Keratinocyte (primary cell): ENCODE measurements at regions not wholly inside any gene's neighbourhood (a gene's known extent, or its start where the extent isn't known, plus 50 kb on each side); places are given as distances from the start of the nearest gene placed in this dataset.

Experiments
- DNase-seq: peaks from one replicate; pipeline ENCODE4 v3.0.0-alpha.2; 2011; ENCODE audit warnings: low read depth, missing footprints, low spot score
- FAIRE-seq: peaks from 2 replicates; lab custom pipeline; 2011; peaks lifted over from hg19 to GRCh38; lab: Jason Lieb, UNC
- H2AFZ ChIP-seq: 2 replicates; pipeline ENCODE4 v1.6.0; 2012; ENCODE audit warnings: low read length, control low read depth, inconsistent platforms; ENCODE audit not compliant: control insufficient read depth
- H3K27ac ChIP-seq: 2 replicates; pipeline ENCODE4 v1.5.1; 2011; ENCODE audit warnings: low read length; ENCODE audit not compliant: control insufficient read depth, insufficient read depth
- H3K27me3 ChIP-seq: 3 replicates; pipeline ENCODE4 v1.6.0; 2011; ENCODE audit warnings: low read length; ENCODE audit not compliant: control insufficient read depth, insufficient read depth; ENCODE audit errors: extremely low read depth
- H3K36me3 ChIP-seq, 2 experiments: 2 replicates in 1 of 2; 3 replicates in 1 of 2; pipeline ENCODE4 v1.5.1; 2011; ENCODE audit warnings: low read length in 2 of 2, mild to moderate bottlenecking in 1 of 2; ENCODE audit not compliant: control insufficient read depth in 2 of 2, insufficient read depth in 2 of 2; ENCODE audit errors: extremely low read depth in 1 of 2
- H3K4me1 ChIP-seq: 3 replicates; pipeline ENCODE4 v1.5.1; 2011; ENCODE audit warnings: low read length; ENCODE audit not compliant: control insufficient read depth, insufficient read depth; ENCODE audit errors: extremely low read depth
- H3K4me2 ChIP-seq: 3 replicates; pipeline ENCODE4 v1.6.0; 2011; ENCODE audit warnings: low read depth, low read length; ENCODE audit not compliant: control insufficient read depth, insufficient read depth; ENCODE audit errors: extremely low read depth
- H3K4me3 ChIP-seq, 3 experiments: fragments of 200-600 bp in 1 of 3; sonication (generic) in 1 of 3; 2 replicates in 2 of 3; 3 replicates in 1 of 3; pipeline ENCODE4 v1.5.1; 2011 to 2016; ENCODE audit warnings: low read length in 3 of 3, mild to moderate bottlenecking in 3 of 3, control low read depth in 2 of 3, inconsistent platforms in 1 of 3, low read depth in 1 of 3, mixed read lengths in 1 of 3, mixed run types in 1 of 3, moderate library complexity in 1 of 3; ENCODE audit not compliant: control insufficient read depth in 2 of 3, insufficient read depth in 2 of 3; ENCODE audit errors: extremely low read depth in 1 of 3
- H3K79me2 ChIP-seq: 2 replicates; pipeline ENCODE4 v1.6.0; 2012; ENCODE audit warnings: low read length; ENCODE audit not compliant: control insufficient read depth, insufficient read depth
- H3K9ac ChIP-seq: 3 replicates; pipeline ENCODE4 v1.6.0; 2011; ENCODE audit warnings: low read length; ENCODE audit not compliant: control insufficient read depth, insufficient read depth; ENCODE audit errors: extremely low read depth
- H3K9me1 ChIP-seq: 3 replicates; pipeline ENCODE4 v1.6.0; 2011; ENCODE audit warnings: low read length; ENCODE audit not compliant: control insufficient read depth, insufficient read depth; ENCODE audit errors: extremely low read depth
- H3K9me3 ChIP-seq: 2 replicates; pipeline ENCODE4 v1.5.1; 2012; ENCODE audit warnings: low read depth, low read length; ENCODE audit not compliant: control insufficient read depth
- H4K20me1 ChIP-seq: 3 replicates; pipeline ENCODE4 v1.6.0; 2011; ENCODE audit warnings: low read length; ENCODE audit not compliant: control insufficient read depth, insufficient read depth; ENCODE audit errors: extremely low read depth
- EZH2 ChIP-seq: IDR thresholded peaks from one replicate; pipeline ENCODE4 v1.6.1; 2012; ENCODE audit warnings: inconsistent platforms, mild to moderate bottlenecking, low read length, moderate library complexity
- dilution Hi-C: fragments of 300-500 bp; cut with MboI; formaldehyde crosslinking; loops from one replicate; pipeline ENCODE4 v1.7.0; 2020; ENCODE audit warnings: low sequenced_read_pairs; ENCODE audit not compliant: extremely low pct_ligation_motif_present
- TF ChIP-seq, protein P1 (sequence below), 3 experiments: IDR thresholded peaks in 1 of 3; conservative IDR thresholded peaks in 1 of 3; optimal IDR thresholded peaks in 1 of 3; 2 replicates in 2 of 3; 3 replicates in 1 of 3; pipeline versions ENCODE3 to v1.5.1; 2011; ENCODE audit warnings: low read length in 3 of 3, mild to moderate bottlenecking in 3 of 3, moderate library complexity in 2 of 3, control low read depth in 1 of 3, inconsistent platforms in 1 of 3; ENCODE audit not compliant: insufficient read depth in 2 of 3; ENCODE audit errors: extremely low read depth in 1 of 3

DNA sequence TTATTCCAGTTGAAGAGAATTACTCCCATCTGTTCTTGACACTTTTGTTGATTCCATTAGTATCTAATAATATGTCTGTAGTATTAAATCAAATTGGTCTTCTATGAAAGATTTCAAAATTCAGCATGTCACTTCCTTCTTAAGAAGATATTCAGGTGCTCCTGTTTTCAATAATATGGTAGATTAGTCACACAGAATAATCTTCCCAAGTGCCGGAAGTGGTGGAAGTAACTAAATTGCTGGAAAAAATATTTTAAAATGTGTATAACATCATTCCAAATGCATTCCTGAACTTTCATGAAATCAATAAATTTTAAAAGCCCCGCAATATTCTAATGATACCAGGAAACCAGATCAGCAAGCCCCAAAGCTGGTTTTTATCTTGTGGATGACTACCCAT is 281.3 kb downstream of the EPM2A start:
- no peaks in the 10 kb centered on the region for H4K20me1 ChIP-seq

DNA sequence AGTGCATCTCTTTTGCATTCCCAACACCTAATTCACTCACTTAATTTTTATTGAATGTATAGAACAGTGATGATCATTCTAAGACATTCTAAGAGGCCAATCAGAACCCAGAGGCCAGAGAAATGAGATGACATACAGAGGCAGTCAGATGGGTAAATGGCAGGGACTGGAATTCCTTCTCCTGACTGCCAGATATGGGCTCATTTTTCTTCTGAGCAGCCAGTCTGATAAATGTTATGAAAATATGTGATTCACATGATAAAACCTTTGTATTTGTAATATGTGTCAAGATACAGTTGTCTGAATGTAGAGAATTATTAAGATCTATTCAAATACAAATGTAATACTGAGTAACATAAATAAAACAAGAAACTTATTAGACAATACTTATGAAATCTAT is 277.8 kb downstream of the EPM2A start:
- Histone ChIP-seq H3K9me3 (no peaks in the 10 kb centered on the region), H3K4me1 (no peaks in the 10 kb centered on the region), H3K9me1 (no peaks in the 10 kb centered on the region), H3K9ac (no peak overlapping the region), H4K20me1 (no peaks in the 10 kb centered on the region), H3K4me3 (no peak overlapping the region), H3K27ac (no peak overlapping the region), H3K79me2 (no peaks in the 10 kb centered on the region), H3K27me3 (no peaks in the 10 kb centered on the region), H3K4me2 (no peak overlapping the region), H3K36me3 (no peaks in the 10 kb centered on the region), H2AFZ (no peak overlapping the region)
- DNase-seq (no peak), FAIRE-seq (no peak)
- TF ChIP-seq, protein P1, sequence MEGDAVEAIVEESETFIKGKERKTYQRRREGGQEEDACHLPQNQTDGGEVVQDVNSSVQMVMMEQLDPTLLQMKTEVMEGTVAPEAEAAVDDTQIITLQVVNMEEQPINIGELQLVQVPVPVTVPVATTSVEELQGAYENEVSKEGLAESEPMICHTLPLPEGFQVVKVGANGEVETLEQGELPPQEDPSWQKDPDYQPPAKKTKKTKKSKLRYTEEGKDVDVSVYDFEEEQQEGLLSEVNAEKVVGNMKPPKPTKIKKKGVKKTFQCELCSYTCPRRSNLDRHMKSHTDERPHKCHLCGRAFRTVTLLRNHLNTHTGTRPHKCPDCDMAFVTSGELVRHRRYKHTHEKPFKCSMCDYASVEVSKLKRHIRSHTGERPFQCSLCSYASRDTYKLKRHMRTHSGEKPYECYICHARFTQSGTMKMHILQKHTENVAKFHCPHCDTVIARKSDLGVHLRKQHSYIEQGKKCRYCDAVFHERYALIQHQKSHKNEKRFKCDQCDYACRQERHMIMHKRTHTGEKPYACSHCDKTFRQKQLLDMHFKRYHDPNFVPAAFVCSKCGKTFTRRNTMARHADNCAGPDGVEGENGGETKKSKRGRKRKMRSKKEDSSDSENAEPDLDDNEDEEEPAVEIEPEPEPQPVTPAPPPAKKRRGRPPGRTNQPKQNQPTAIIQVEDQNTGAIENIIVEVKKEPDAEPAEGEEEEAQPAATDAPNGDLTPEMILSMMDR (optimal IDR thresholded peaks at IDR 0.05 in 1 of 3, IDR thresholded peaks at IDR 0.05 in 1 of 3, conservative IDR thresholded peaks at IDR 0.05 in 1 of 3; ENCODE audit: extremely low read depth in 1 of 3, insufficient read depth in 2 of 3, low read length in 3 of 3): no peak
- no peak for TF ChIP-seq EZH2
- dilution Hi-C loops: no loop called here

More for the DNA sequence above, 281.3 kb downstream of the EPM2A start:
- Histone ChIP-seq H3K9ac (no peak overlapping the region), H2AFZ (no peak overlapping the region), H3K9me1 (no peaks in the 10 kb centered on the region), H3K4me2 (no peak overlapping the region), H3K4me3 (no peak overlapping the region), H3K4me1 (no peaks in the 10 kb centered on the region), H3K27ac (no peak overlapping the region), H3K36me3 (no peaks in the 10 kb centered on the region), H3K27me3 (no peaks in the 10 kb centered on the region), H3K9me3 (no peaks in the 10 kb centered on the region), H3K79me2 (no peaks in the 10 kb centered on the region)
- no peak for FAIRE-seq
- dilution Hi-C loops: no loop called here
- DNase-seq: no peak
- TF ChIP-seq EZH2: no peak
- TF ChIP-seq, protein P1 (optimal IDR thresholded peaks at IDR 0.05 in 1 of 3, IDR thresholded peaks at IDR 0.05 in 1 of 3, conservative IDR thresholded peaks at IDR 0.05 in 1 of 3; ENCODE audit: extremely low read depth in 1 of 3, insufficient read depth in 2 of 3, low read length in 3 of 3): no peak
